Astrocyte (in vitro differentiated cells and primary cell): ENCODE measurements at regions not wholly inside any gene's neighbourhood (a gene's known extent, or its start where the extent isn't known, plus 50 kb on each side); places are given as distances from the start of the nearest gene placed in this dataset.
"Not testable (repeated sequence)": the region's sequence is repeated elsewhere in the genome, so short reads cannot be mapped to it uniquely, and the experiment has no call there.

Source experiments
- DNase-seq: peaks from one replicate; pipeline ENCODE4 v3.0.0-alpha.2; 2010; ENCODE audit warnings: low read depth
- FAIRE-seq: peaks from 2 replicates; lab custom pipeline; 2011; peaks lifted over from hg19 to GRCh38; lab: Jason Lieb, UNC
- H2AFZ ChIP-seq: 2 replicates; pipeline ENCODE4 v1.6.0; 2012; ENCODE audit warnings: low read depth, low read length, inconsistent platforms
- H3K27ac ChIP-seq: 2 replicates; pipeline ENCODE4 v1.5.1; 2011; ENCODE audit warnings: low read depth, low read length, inconsistent platforms
- H3K27me3 ChIP-seq: 2 replicates; pipeline ENCODE4 v1.6.0; 2011; ENCODE audit warnings: low read length, inconsistent platforms; ENCODE audit not compliant: insufficient read depth
- H3K36me3 ChIP-seq: 2 replicates; pipeline ENCODE4 v1.5.1; 2011; ENCODE audit warnings: low read length, inconsistent platforms; ENCODE audit not compliant: insufficient read depth
- H3K4me1 ChIP-seq: 2 replicates; pipeline ENCODE4 v1.5.1; 2011; ENCODE audit warnings: low read length, inconsistent platforms; ENCODE audit not compliant: insufficient read depth
- H3K4me2 ChIP-seq: 2 replicates; pipeline ENCODE4 v1.6.0; 2012; ENCODE audit warnings: low read length, inconsistent platforms
- H3K4me3 ChIP-seq: 2 replicates; pipeline ENCODE4 v1.5.1; 2011; ENCODE audit warnings: low read depth, mild to moderate bottlenecking, low read length, inconsistent platforms; ENCODE audit not compliant: insufficient read depth
- H3K79me2 ChIP-seq: 2 replicates; pipeline ENCODE4 v1.6.0; 2012; ENCODE audit warnings: mild to moderate bottlenecking, low read length, inconsistent platforms; ENCODE audit not compliant: insufficient read depth
- H3K9ac ChIP-seq: 2 replicates; pipeline ENCODE4 v1.6.0; 2012; ENCODE audit warnings: mild to moderate bottlenecking, low read length, inconsistent platforms
- H3K9me3 ChIP-seq: 2 replicates; pipeline ENCODE4 v1.5.1; 2012; ENCODE audit warnings: low read depth, mild to moderate bottlenecking, low read length, inconsistent platforms; ENCODE audit not compliant: insufficient read depth
- H4K20me1 ChIP-seq: 2 replicates; pipeline ENCODE4 v1.6.0; 2012; ENCODE audit warnings: low read length, inconsistent platforms; ENCODE audit not compliant: insufficient read depth
- H3K27ac Mint-ChIP-seq: one replicate; pipeline ENCODE4 v1.8.0; 2021; ENCODE audit warnings: mild to moderate bottlenecking, mixed read lengths; ENCODE audit not compliant: unreplicated experiment
- H3K27me3 Mint-ChIP-seq: one replicate; pipeline ENCODE4 v1.8.0; 2021; ENCODE audit warnings: low read depth, mixed read lengths; ENCODE audit not compliant: unreplicated experiment
- H3K36me3 Mint-ChIP-seq: one replicate; pipeline ENCODE4 v1.8.0; 2021; ENCODE audit warnings: low read depth, mixed read lengths; ENCODE audit not compliant: unreplicated experiment
- H3K4me1 Mint-ChIP-seq: one replicate; pipeline ENCODE4 v1.8.0; 2021; ENCODE audit warnings: low read depth, mixed read lengths; ENCODE audit not compliant: unreplicated experiment
- H3K4me3 Mint-ChIP-seq: one replicate; pipeline ENCODE4 v1.8.0; 2021; ENCODE audit warnings: mild to moderate bottlenecking, moderate library complexity, mixed read lengths; ENCODE audit not compliant: unreplicated experiment
- H3K9me3 Mint-ChIP-seq: one replicate; pipeline ENCODE4 v1.8.0; 2021; ENCODE audit warnings: mild to moderate bottlenecking, mixed read lengths; ENCODE audit not compliant: unreplicated experiment

DNA sequence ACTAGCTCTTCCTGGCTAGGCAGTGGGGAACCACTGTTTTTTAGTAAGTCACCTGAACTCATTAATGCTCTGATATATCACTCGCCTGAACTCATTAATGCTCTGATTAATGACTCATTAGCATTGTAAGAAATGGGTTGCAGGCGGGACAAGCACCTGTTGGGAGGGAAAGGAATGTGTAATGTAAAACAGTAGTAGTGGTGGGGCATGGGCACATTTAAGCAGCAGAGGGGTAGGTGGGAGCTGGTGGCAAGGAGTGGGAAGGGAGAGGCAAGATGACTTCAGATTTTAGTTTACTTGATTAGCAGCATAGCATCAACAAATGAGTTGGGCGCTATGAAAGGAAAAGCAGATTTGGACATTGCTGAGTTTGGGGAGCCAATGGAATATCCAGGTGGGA lies 68.2 kb downstream of the SYT15B start:
- not testable (repeated sequence) for H3K4me3 Mint-ChIP-seq, H3K4me1 ChIP-seq, H3K36me3 ChIP-seq, H3K4me1 Mint-ChIP-seq, FAIRE-seq, H3K9me3 ChIP-seq, DNase-seq, H3K36me3 Mint-ChIP-seq, H3K27ac ChIP-seq, H3K27ac Mint-ChIP-seq, H3K27me3 Mint-ChIP-seq, H3K27me3 ChIP-seq, H3K9ac ChIP-seq, H3K9me3 Mint-ChIP-seq, H4K20me1 ChIP-seq, H3K79me2 ChIP-seq, H3K4me3 ChIP-seq, H2AFZ ChIP-seq, H3K4me2 ChIP-seq

DNA sequence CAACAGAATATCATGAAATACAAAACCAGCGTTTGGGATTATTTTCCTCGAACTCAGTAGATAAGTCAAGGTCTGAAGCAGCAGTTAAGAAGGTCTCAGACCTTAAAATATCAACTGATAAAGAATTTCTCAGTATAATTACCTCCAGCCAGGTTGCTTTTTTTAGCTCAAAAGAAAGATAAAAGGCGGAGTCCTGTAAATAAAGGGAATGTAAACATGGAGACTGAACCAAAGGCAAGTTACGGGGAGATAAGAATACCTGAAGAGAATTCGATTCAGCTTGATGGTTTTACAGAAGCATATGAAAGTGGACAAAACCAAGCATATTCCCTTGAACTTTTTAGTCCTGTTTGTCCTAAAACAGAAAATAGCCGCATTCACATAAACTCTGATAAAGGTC lies 73.1 kb downstream of the SYT15B start:
- H4K20me1 ChIP-seq, H3K9me3 Mint-ChIP-seq, H3K4me2 ChIP-seq, H3K9ac ChIP-seq, H3K4me1 ChIP-seq, FAIRE-seq, H3K4me1 Mint-ChIP-seq, H3K36me3 ChIP-seq, H3K27me3 Mint-ChIP-seq, H2AFZ ChIP-seq, H3K79me2 ChIP-seq, H3K4me3 ChIP-seq, H3K27ac ChIP-seq, H3K4me3 Mint-ChIP-seq, H3K9me3 ChIP-seq, DNase-seq, H3K27ac Mint-ChIP-seq, H3K27me3 ChIP-seq, H3K36me3 Mint-ChIP-seq: not testable (repeated sequence)

DNA sequence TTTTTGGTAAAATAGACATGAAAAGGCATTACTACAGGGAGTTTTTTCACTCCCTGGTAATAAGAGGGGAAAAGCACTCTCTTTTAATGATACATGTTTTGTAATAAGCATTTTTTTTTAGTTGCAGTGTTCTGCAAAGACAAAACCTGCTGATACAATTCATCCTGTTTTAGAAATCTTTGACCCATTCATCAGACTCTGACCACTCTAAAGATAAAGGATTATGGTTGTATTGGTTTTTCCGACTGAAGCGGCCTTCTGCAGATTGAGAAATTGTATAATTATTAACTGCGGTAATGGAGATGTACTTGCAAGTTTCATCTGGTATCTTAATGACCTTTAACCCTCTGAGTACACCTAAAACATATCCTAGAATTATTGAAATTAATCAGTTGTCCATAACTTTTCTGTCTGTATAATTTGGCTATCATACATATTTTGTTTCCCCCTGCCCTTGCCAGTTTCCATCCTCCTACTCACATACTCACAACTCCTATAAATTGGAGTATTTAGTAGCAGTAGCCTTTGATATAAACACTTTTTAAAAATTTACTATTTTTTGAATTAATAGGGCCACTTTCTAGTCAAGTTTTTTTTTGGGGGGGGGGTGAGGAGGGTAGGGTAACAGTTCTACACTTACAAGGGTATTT lies 79.4 kb downstream of the SYT15B start:
- H3K4me1 ChIP-seq, H3K4me3 Mint-ChIP-seq, H3K36me3 ChIP-seq, H3K27me3 ChIP-seq, H3K9me3 Mint-ChIP-seq, H3K79me2 ChIP-seq, H3K27me3 Mint-ChIP-seq, H3K4me2 ChIP-seq, H3K9me3 ChIP-seq, H3K9ac ChIP-seq, H2AFZ ChIP-seq, H3K36me3 Mint-ChIP-seq, H3K27ac ChIP-seq, FAIRE-seq, H3K27ac Mint-ChIP-seq, H3K4me3 ChIP-seq, DNase-seq, H4K20me1 ChIP-seq, H3K4me1 Mint-ChIP-seq: not testable (repeated sequence)

DNA sequence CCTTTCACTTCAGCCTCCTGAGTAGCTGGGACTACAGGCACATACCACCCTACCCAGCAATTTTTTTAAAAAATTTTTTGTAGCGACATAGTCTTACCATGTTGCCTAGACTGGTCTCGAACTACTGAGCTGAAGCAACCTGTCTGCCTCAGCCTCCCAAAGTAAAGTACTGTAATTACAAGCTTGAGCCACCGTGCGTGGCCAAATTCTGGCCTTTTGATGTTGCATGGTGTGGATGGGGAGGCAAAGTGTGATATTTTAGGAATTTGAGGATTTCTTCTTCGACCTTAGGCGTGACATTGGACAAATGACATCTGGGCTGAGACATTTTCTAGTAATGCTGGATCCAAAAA lies 81.8 kb downstream of the SYT15B start:
- H3K27ac Mint-ChIP-seq, H2AFZ ChIP-seq, H3K9me3 Mint-ChIP-seq, H3K36me3 Mint-ChIP-seq, H3K4me1 Mint-ChIP-seq, FAIRE-seq, H3K36me3 ChIP-seq, H3K27ac ChIP-seq, DNase-seq, H3K79me2 ChIP-seq, H3K4me2 ChIP-seq, H4K20me1 ChIP-seq, H3K4me1 ChIP-seq, H3K9me3 ChIP-seq, H3K9ac ChIP-seq, H3K27me3 Mint-ChIP-seq, H3K4me3 ChIP-seq, H3K4me3 Mint-ChIP-seq, H3K27me3 ChIP-seq: not testable (repeated sequence)

DNA sequence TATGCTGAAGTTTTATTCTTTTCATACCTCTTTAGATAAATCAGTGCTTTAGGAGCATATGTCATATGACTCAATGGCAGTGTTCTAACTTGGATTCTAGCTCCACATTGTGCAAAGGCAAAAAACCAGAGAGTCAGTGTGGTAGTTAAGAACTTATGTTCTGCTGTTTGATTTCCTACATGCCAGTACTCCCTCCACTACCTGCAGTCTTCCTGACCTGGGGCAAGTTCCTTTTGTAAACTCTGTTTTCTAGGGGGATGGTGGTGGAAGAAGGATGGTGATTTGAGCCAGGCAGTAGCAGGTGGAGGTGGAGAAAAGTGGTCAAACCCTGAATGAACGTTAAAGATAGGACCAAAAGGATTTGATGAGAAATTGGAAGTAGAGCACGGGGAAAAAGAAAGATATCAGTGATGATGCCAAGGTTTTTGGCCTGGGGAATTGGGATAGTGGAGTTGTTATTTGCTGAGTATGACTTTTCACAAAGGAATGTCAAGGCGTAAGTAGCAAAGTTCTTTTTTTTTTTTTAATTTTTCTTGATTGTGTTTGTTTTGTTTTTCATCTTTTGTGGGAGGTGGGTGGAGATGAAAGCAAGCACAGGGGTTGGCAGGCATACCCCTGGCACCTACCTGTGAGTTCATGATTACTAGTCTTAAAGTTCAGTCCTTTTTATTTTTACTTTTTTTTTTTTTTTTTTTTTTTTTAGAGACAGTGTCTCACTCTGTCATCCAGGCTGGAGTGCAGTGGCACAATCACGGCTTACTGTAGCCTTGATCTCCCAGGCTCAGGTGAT lies 82.3 kb downstream of the SYT15B start:
- not testable (repeated sequence) for FAIRE-seq

DNA sequence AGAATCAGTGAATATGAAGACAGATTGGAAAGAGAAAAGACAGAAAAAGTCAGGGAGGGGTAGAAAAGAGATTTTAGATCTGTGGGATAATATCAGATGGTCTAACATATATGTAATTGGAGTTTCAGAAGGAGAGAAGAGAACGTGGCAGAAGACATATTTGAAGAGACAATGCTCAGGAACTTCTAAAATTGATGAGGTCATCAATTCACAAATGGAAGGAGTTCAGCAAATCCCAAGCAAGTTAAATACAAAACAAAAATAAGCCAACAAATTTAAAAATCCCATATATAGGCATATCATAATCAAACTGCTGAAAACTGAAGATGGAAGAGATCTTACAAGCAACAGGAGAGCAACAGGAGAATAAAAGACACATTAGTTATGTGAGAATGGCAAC lies 87.3 kb downstream of the SYT15B start:
- H3K9me3 Mint-ChIP-seq, H3K9me3 ChIP-seq, H3K27ac ChIP-seq, H3K27me3 ChIP-seq, H3K4me3 Mint-ChIP-seq, H3K4me1 Mint-ChIP-seq, H3K4me3 ChIP-seq, H3K4me1 ChIP-seq, H3K36me3 ChIP-seq, H3K9ac ChIP-seq, H3K79me2 ChIP-seq, DNase-seq, FAIRE-seq, H3K4me2 ChIP-seq, H2AFZ ChIP-seq, H3K27me3 Mint-ChIP-seq, H4K20me1 ChIP-seq, H3K27ac Mint-ChIP-seq, H3K36me3 Mint-ChIP-seq: not testable (repeated sequence)

More for the DNA sequence above, 82.3 kb downstream of the SYT15B start:
- not testable (repeated sequence) for H3K4me1 Mint-ChIP-seq, H3K9me3 ChIP-seq, H3K79me2 ChIP-seq, DNase-seq, H3K36me3 Mint-ChIP-seq, H3K4me3 ChIP-seq, H3K27me3 Mint-ChIP-seq, H3K36me3 ChIP-seq, H2AFZ ChIP-seq, H3K4me1 ChIP-seq, H3K27me3 ChIP-seq, H3K27ac ChIP-seq, H3K9ac ChIP-seq, H3K4me3 Mint-ChIP-seq, H3K9me3 Mint-ChIP-seq, H3K4me2 ChIP-seq, H3K27ac Mint-ChIP-seq, H4K20me1 ChIP-seq
